Body of pancreas (tissue), 4 donors: ENCODE measurements at regions not wholly inside any gene's neighbourhood (a gene's known extent, or its start where the extent isn't known, plus 50 kb on each side); places are given as distances from the start of the nearest gene placed in this dataset.

Source experiments
- POLR2A ChIP-seq, 3 donors: fragments of 450-650 bp; IDR thresholded peaks; one replicate each; pipeline ENCODE4 v1.6.1; 2016; ENCODE audit warnings: antibody characterized with exemption in 3 of 3, mild to moderate bottlenecking in 2 of 3
- TF ChIP-seq, protein P1 (sequence below), 7 experiments: fragments of 450-650 bp in 4 of 7; fragments of 200-600 bp in 3 of 7; sonication (generic) in 3 of 7; IDR thresholded peaks; one replicate each; pipeline ENCODE4 v1.5.1; 2016 to 2019; ENCODE audit warnings: antibody characterized with exemption in 7 of 7

- TF ChIP-seq, protein P1, sequence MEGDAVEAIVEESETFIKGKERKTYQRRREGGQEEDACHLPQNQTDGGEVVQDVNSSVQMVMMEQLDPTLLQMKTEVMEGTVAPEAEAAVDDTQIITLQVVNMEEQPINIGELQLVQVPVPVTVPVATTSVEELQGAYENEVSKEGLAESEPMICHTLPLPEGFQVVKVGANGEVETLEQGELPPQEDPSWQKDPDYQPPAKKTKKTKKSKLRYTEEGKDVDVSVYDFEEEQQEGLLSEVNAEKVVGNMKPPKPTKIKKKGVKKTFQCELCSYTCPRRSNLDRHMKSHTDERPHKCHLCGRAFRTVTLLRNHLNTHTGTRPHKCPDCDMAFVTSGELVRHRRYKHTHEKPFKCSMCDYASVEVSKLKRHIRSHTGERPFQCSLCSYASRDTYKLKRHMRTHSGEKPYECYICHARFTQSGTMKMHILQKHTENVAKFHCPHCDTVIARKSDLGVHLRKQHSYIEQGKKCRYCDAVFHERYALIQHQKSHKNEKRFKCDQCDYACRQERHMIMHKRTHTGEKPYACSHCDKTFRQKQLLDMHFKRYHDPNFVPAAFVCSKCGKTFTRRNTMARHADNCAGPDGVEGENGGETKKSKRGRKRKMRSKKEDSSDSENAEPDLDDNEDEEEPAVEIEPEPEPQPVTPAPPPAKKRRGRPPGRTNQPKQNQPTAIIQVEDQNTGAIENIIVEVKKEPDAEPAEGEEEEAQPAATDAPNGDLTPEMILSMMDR (IDR thresholded peaks at IDR 0.05): no peak
- no peak for TF ChIP-seq POLR2A (IDR thresholded peaks at IDR 0.05)
These were observed 601.4 kb upstream of the ACTRT1 start for GRCh38 chrX:128653524-128654060.
